GM10266 (cell line): ENCODE measurements at regions not wholly inside any gene's neighbourhood (a gene's known extent, or its start where the extent isn't known, plus 50 kb on each side); places are given as distances from the start of the nearest gene placed in this dataset.
A peak's percentile ranks its signal among the peaks of the same experiment; 100 is the strongest.

Experiments
- DNase-seq: peaks from one replicate; pipeline ENCODE4 v3.0.0; 2012; ENCODE audit errors: extremely low spot score
- TF ChIP-seq, protein P1 (sequence below): IDR thresholded peaks from 2 replicates; pipeline ENCODE4 v1.5.1; 2012; ENCODE audit warnings: mild to moderate bottlenecking, low read depth; ENCODE audit not compliant: control insufficient read depth, insufficient read depth; ENCODE audit errors: missing control alignments

DNA sequence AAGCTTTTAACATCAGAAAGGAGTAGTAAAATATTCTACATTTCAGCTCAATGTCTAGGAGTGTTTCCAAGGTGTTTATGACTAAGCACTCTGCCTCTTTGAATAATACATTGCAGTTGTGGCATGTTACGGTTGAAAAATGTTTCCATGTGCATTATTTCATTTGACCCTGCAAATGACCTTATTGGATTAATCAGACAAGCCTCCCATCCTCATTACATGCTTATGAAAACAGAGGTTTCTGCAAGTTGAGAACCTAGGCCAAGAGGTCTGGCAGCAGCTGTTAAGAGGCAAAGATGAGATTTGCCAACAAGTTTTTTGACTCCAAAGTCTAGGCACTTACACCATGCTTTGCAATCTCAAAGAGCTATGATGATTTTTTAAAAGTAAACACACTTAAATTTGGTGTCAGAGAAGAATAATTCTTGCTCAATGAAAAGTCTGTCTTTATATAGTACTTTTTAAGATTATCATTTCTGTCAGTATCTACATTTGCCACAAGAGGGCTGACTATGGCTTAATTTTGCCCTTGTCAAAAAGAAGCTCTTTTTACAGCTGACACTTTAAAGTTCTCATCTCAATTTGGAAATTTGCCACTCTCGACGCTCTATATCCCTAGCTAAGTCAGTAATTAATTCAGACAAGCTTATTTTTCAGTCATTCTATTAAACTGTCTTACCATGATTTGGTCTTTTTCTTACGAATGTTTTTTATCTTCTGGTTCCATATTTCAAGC lies 260.6 kb downstream of the PAX3 start:
- TF ChIP-seq, protein P1, sequence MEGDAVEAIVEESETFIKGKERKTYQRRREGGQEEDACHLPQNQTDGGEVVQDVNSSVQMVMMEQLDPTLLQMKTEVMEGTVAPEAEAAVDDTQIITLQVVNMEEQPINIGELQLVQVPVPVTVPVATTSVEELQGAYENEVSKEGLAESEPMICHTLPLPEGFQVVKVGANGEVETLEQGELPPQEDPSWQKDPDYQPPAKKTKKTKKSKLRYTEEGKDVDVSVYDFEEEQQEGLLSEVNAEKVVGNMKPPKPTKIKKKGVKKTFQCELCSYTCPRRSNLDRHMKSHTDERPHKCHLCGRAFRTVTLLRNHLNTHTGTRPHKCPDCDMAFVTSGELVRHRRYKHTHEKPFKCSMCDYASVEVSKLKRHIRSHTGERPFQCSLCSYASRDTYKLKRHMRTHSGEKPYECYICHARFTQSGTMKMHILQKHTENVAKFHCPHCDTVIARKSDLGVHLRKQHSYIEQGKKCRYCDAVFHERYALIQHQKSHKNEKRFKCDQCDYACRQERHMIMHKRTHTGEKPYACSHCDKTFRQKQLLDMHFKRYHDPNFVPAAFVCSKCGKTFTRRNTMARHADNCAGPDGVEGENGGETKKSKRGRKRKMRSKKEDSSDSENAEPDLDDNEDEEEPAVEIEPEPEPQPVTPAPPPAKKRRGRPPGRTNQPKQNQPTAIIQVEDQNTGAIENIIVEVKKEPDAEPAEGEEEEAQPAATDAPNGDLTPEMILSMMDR = no peak
- DNase-seq = peak; percentile 9

DNA sequence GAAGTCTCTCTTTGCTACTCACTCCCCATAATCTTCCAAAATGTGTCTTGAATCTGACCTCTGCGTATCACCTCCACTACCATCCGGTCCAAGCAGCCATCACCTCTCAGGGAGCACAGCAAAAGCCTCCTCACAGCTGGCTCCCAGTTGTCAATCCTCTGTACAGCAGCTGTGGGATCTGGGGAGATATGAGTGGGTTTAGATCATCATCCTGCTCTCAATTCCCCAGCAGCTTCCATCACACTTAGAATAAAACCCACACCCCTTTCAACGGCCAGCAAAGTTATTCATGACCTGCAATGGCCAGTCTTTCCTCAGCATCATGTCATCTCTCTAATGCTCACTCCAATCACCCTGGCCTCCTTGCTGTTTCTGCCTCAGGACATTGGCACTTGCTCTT lies 261.6 kb downstream of the PAX3 start:
- DNase-seq = no peak
- TF ChIP-seq, protein P1 = no peak

DNA sequence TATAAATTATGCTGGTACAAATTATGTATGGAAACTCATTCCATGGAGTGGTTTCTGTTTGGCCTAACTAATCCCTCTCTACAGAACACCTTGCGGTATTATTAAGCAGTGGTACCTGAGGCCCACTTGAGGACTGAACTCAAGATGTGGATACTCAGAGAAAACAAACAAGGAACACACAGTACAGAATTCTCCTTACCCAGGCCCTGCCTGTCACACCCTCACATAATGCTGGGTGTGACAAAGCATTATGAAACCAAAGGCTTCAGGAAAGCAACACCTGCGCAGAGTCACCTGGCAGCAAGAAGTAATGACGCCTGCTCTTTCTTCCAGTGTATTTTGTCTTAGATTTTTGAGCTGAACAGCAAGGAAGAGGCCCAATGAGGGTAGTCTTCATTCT lies 264.7 kb downstream of the PAX3 start:
- TF ChIP-seq, protein P1 = no peak
- no peak for DNase-seq

DNA sequence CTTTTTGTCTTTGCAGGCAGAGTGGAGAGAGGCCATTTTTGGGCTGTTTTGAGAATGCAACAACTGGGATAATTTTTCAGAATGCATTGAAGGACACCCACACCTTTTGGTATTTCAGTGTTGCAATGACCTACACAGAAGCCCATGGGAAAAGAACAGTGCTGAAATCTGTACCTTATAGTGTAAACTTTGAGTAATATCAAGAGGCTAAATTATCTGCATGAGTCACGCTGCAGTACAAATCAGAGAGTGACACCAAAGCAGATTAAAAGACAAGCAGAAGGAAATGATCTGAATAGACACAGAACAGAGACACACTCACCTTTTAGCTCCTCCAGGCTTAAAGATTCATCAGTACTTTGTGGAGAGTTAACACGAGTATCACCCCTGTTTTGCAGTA lies 265.3 kb downstream of the PAX3 start:
- TF ChIP-seq, protein P1 = no peak
- no peak for DNase-seq

DNA sequence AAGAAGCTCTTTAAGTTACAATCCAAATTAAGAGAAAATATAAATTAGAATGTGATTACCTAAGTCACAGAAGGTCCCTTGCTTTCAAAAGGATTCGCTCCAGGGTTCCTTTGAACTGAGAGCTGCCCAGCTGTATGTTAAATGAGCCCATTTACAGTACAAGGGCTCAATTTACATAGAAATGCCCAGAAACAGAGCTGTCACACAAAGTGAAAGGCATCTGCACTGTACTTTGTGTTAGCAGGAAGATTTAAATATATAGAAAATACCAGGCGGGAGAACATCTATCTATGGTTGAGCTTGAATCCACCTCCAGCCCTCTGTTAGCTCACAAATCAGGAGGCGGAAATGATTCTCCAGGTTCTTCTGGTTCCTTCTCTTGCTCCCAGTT lies 272.9 kb downstream of the PAX3 start:
- TF ChIP-seq, protein P1 = no peak
- no peak for DNase-seq

DNA sequence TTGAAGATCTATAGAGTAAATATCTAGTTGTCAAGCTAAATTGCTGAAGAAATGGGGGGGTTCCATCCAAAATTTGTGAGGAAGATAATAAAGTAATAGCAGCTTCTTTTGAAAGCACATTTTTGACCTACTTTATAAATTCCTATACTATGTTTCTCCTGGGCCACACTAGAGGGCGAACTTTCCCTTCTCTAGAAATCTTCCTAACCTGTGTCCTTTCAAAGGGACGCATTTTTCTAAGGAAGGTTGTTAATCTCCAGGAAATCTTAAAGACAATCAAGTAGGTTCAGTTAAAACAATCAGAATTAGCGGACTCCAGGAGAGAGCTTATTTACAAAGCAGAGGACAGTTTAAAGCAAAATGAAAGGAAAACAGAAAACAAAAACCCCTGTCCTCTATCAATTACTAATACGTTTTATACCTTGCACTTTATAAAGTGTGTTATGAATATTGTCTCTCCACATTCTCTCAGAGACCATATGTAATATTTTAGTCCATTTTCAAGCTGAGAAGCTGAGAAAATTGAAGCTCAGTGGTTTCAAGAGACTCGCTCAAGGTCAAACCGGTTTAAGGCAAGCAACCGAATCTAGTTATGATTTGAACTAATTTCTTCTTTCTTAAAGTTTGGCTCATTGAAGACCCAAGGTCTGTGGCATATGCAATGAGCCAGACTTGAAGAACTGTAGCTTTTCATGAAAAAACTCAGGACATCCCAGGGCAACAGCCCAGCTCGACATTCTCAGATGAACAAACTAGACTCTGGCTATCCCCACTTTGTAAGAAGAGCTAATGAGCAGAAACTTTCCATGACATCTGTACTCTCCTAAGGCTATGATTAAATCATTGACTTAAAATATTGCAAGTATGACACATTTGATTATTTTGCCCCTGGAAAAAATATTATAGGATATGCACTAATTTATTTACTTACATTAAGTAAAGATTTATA lies 273.6 kb downstream of the PAX3 start:
- DNase-seq = no peak
- TF ChIP-seq, protein P1 = peak; percentile 66
